Right atrium auricular region (tissue), 2 donors: ENCODE measurements at regions not wholly inside any gene's neighbourhood (a gene's known extent, or its start where the extent isn't known, plus 50 kb on each side); places are given as distances from the start of the nearest gene placed in this dataset.

Experiments used
- DNase-seq: peaks from one replicate; pipeline ENCODE4 v3.0.0-alpha.2; 2019; ENCODE audit warnings: low spot score
- H3K27ac ChIP-seq, 2 donors: fragments of 200-600 bp; sonication (generic); 1 replicate in 1 of 2; 2 replicates in 1 of 2; pipeline ENCODE4 v1.5.1; 2016 to 2019
- H3K27me3 ChIP-seq, 2 donors: fragments of 200-600 bp; sonication (generic); one replicate each; pipeline versions ENCODE4 v1.5.1 to v1.6.0; 2017 to 2019
- H3K36me3 ChIP-seq: fragments of 200-600 bp; sonication (generic); one replicate; pipeline ENCODE4 v1.5.1; 2016
- H3K4me1 ChIP-seq, 2 donors: fragments of 200-600 bp; sonication (generic); one replicate each; pipeline versions ENCODE4 v1.5.1 to v1.6.0; 2017 to 2019
- H3K4me3 ChIP-seq, 2 donors: fragments of 200-600 bp; sonication (generic); 1 replicate in 1 of 2; 2 replicates in 1 of 2; pipeline ENCODE4 v1.5.1; 2017 to 2019; ENCODE audit warnings: mild to moderate bottlenecking in 1 of 2, moderate library complexity in 1 of 2
- H3K9me3 ChIP-seq, 2 donors: fragments of 200-600 bp; sonication (generic); one replicate each; pipeline ENCODE4 v1.5.1; 2019
- CTCF ChIP-seq, 2 donors: fragments of 200-600 bp; sonication (generic); IDR thresholded peaks; one replicate each; pipeline ENCODE4 v1.5.1; 2019; ENCODE audit warnings: antibody characterized with exemption in 2 of 2

- no peak for DNase-seq
- H3K4me1 ChIP-seq, result no peaks in the 10 kb centered on the region
- H3K9me3 ChIP-seq, result peaks cover 0 to 5% of the 10 kb centered on the region in 2 donors
- H3K36me3 ChIP-seq, result no peaks in the 10 kb centered on the region
- no peak overlapping the region for H3K4me3 ChIP-seq
- no peaks in the 10 kb centered on the region for H3K27me3 ChIP-seq
- H3K27ac ChIP-seq, result no peak overlapping the region
- TF ChIP-seq CTCF (IDR thresholded peaks at IDR 0.05), result no peak
These were observed 1102.2 kb downstream of the IGSF11 start for GRCh38 chr3:117932441-117932840.

DNA sequence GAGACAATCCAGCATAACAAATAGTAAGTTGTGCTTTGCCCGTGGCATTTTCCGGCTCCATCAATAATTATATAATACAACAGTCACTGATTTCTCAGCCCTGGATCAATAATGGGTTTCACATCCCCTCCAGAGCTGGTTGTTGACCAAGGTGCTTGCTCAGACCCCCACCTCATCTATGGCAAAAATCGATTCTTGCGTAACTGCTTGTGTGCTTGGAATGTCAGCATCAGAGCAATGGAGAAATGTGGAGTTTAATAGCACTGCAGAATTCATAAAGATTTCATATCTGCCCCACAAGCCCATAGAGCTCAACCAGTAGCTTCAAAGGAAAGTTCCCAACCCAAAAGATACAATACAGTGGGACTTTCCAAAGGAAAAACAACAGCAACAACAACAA is 1098.5 kb downstream of the IGSF11 start:
- Histone ChIP-seq H3K9me3 (peaks cover 0 to 7% of the 10 kb centered on the region in 2 donors), H3K36me3 (no peaks in the 10 kb centered on the region), H3K4me1 (no peaks in the 10 kb centered on the region), H3K27ac (no peak overlapping the region), H3K4me3 (no peak overlapping the region), H3K27me3 (no peaks in the 10 kb centered on the region)
- no peak for TF ChIP-seq CTCF (IDR thresholded peaks at IDR 0.05)
- no peak for DNase-seq

GRCh38 chr3:117938974-117939373 is 1095.7 kb downstream of the IGSF11 start:
- H3K4me1 ChIP-seq, result no peaks in the 10 kb centered on the region
- no peak for DNase-seq
- H3K4me3 ChIP-seq, result no peak overlapping the region
- H3K36me3 ChIP-seq, result no peaks in the 10 kb centered on the region
- H3K9me3 ChIP-seq, result peaks cover 0 to 7% of the 10 kb centered on the region in 2 donors
- no peaks in the 10 kb centered on the region for H3K27me3 ChIP-seq
- H3K27ac ChIP-seq, result no peak overlapping the region
- TF ChIP-seq CTCF (IDR thresholded peaks at IDR 0.05), result no peak

DNA sequence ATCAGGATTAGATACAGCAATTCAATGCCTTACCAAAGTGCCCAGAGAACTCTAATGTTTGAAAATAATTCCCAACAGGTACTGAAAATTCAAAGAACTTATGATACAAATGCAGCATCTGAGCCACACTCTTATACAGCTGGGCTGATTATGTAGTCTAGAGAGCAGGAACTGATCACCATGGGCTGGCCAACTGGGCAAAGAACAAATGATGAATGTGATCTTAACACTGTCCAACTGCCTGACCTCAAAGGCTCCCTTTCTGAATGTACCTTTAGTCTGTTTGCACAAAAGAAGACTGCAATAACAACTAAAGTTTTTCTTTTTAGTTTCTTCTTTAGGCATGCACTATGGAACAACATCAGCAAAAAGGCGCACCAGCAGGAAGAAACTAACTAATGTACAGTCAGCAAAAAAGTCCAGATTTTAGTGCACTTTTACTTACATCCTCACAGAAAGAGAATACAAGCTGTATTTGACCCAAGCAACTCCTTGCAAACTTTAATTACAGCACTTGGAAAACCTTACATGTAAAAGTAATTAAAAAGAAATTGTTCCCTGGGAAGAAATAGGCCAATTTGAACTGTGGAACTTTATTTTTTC is 1095.1 kb downstream of the IGSF11 start:
- no peak for DNase-seq
- no peaks in the 10 kb centered on the region for H3K4me1 ChIP-seq
- peaks cover 0 to 7% of the 10 kb centered on the region in 2 donors for H3K9me3 ChIP-seq
- no peak overlapping the region for H3K27ac ChIP-seq
- no peak for TF ChIP-seq CTCF (IDR thresholded peaks at IDR 0.05)
- H3K36me3 ChIP-seq, result no peaks in the 10 kb centered on the region
- H3K4me3 ChIP-seq, result no peak overlapping the region
- H3K27me3 ChIP-seq, result no peaks in the 10 kb centered on the region

- Histone ChIP-seq H3K36me3 (no peaks in the 10 kb centered on the region), H3K4me3 (no peak overlapping the region), H3K27me3 (no peaks in the 10 kb centered on the region), H3K9me3 (peaks cover 0 to 7% of the 10 kb centered on the region in 2 donors), H3K27ac (no peak overlapping the region), H3K4me1 (no peaks in the 10 kb centered on the region)
- TF ChIP-seq CTCF (IDR thresholded peaks at IDR 0.05), result no peak
- no peak for DNase-seq
These were observed 1093.6 kb downstream of the IGSF11 start for GRCh38 chr3:117941015-117941414.

- Histone ChIP-seq H3K27me3 (no peaks in the 10 kb centered on the region), H3K36me3 (no peaks in the 10 kb centered on the region), H3K9me3 (peaks cover 0 to 7% of the 10 kb centered on the region in 2 donors), H3K4me1 (no peaks in the 10 kb centered on the region), H3K27ac (no peak overlapping the region), H3K4me3 (no peak overlapping the region)
- DNase-seq, result no peak
- no peak for TF ChIP-seq CTCF (IDR thresholded peaks at IDR 0.05)
These were observed 1092.9 kb downstream of the IGSF11 start for GRCh38 chr3:117941756-117942155.
